CD4-positive, alpha-beta T cell treated with Interferon alpha-2 for 1 hour (primary cell): ENCODE measurements at regions not wholly inside any gene's neighbourhood (a gene's known extent, or its start where the extent isn't known, plus 50 kb on each side); places are given as distances from the start of the nearest gene placed in this dataset.

Experiments
- DNase-seq, 2 donors: peaks; one replicate each; pipeline ENCODE4 v3.0.0-alpha.2; 2020 to 2022

DNA sequence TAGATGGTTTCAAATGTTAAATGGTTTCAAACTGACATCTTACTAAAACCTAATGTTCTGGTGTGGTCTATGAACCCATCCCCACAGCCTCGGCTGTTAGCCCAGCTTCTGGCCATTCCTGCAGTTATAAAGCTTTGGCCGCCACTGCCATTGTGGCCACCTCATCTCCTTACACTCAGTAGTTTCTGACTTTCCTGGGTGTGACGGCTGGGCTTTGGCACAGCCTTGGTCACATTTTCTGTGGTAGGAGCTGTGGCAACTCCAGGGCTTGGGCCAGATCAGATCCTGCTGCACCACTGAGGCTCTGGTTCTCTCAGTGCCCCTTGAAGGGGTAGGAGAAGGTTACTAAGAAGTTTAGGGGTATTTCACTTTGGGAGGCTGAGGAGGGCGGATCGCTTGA, 84.2 kb upstream of the STXBP6 start:
- no peak for DNase-seq

DNA sequence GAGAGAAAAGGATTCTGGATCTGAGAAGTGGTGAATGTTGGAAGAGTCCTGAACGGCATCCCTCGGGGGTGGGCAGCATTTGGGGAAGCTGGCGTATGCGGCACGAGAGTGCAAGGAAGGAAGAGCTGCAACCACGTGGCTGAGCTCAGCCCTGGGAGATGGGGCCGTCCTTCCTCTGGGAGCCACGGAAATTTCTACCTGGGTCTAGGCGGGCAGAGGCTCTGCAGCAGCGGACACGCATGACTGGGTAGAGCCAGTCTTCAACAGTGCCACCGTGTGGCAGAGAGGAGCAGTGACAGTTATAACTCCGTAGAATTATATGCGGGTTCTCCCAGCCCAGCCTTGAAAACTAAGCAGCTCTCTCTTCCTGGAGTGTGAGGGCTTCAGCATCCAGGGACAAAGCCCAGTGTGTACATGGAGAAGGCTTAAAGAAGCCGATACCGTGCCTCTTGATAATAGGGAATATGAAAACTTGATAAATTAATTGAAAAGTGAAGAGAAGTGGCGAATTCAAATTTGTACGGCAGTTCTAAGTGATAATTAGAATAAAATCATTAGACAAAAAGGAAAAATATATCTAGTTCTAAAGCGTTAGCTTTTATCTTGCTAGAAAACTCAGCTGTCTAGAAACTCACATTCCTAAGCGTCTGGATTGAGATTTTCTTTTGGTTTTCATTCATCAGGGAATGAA, 82.9 kb upstream of the STXBP6 start:
- DNase-seq = peak; percentile 38 to 54

DNA sequence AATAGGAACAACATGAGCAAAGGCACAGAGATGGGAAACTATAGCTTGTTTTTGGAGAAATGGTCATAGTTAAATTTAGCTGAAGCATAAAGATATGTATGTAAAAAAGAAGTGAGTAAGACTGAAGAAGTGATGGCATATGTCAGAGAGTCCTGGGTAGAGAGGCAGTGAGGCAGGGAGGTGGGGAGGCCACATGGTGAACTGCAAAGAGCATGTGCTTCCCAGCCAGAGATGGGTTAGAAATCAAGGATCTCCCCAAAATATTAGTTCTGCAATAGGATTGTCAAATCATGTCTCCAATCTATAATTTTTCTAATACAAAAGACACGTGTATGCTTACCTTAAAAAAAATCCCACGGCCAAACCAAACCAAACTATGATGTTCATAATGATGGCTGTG, 82.1 kb upstream of the STXBP6 start:
- DNase-seq = no peak

- DNase-seq = no peak
Observed at GRCh38 chr14:25122843-25123242, 72.9 kb upstream of the STXBP6 start.

GRCh38 chr14:25122211-25122610, 72.3 kb upstream of the STXBP6 start:
- DNase-seq = no peak

GRCh38 chr14:25121337-25122129, 71.6 kb upstream of the STXBP6 start:
- no peak for DNase-seq

GRCh38 chr14:25120261-25120660, 70.3 kb upstream of the STXBP6 start:
- no peak for DNase-seq

GRCh38 chr14:25118671-25119070, 68.7 kb upstream of the STXBP6 start:
- DNase-seq = no peak

DNA sequence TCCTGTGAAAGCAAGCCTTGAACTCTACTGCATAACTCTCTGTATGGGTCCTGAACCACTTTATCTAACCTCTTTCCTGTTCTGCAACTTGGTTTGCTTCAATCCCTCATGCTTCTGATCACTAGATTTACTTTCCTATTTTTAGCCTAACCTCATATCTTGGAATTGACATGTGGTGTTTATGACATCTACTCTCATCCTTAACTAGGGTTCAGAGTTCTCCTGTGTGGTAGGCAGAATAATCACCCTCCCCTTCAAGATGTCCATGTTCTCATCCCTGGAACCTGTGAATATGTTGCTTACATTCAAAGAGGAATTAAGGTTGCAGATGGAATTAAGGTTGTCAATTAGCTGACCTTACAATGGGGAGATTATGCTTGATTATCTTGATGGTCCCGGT, 67.4 kb upstream of the STXBP6 start:
- no peak for DNase-seq

- no peak for DNase-seq
Observed at GRCh38 chr14:25116607-25117006, 66.7 kb upstream of the STXBP6 start.

DNA sequence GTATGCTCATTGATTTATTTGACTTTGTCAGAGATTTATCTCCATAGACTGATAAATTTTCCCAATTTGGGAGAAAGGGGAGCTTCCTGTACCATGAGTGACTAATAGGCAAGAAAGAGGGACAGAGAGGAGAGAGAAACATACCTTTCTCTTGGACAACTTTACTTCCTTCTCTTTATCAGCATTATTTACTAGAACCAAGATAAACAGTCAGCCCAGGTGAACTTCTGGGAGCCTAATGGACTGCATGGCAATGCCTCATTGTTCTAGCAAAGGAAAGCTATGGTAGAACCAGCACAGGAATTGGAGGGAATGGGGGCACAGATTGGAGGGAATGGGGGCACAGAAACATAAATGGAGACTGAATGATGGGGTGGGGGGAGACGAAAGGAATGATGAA, 63.4 kb upstream of the STXBP6 start:
- DNase-seq = no peak

DNA sequence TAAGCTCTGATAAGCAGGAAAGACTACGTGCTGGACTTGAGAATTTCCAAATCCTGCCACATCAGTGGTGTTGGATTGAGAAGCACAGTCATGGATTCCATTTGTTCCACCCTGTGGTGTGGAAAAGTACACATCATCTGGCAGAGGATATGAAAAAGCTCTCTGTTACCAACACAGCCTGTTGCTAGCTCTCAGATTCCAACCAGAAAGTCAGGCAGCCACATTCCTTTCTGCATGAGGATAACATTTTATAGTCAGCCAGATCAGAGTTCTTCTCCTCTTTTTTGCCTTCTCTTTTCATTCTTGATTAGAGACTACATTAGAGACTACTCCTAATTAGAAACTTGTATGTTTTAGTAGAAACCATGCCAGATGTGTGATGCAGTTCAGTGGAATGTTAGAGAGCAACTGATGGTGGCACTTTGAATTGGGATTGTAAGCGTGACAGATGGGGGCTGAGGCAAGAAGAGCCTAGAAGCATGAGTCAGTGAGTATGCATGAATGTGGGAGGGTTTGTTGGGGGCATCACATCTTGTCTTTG, 61.2 kb upstream of the STXBP6 start:
- no peak for DNase-seq

DNA sequence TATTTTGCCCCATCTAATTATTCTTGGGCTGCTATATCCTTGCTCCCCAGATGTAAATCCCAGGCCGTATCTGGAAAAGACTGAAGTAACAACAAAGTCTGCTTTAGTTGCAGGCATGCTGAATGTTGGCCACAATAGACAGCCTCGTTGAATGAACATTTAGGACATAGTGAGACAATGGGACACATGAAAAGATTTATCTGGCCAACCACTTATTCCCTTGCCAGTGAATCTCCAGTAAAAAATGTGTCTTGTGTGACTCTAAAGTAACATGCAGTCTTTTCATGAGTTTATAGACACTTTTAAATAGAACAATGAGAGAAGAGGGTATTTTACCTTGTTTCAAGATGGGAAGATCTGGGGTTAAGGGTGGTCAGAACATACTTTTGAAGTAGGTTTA, 60.2 kb upstream of the STXBP6 start:
- DNase-seq = no peak

DNA sequence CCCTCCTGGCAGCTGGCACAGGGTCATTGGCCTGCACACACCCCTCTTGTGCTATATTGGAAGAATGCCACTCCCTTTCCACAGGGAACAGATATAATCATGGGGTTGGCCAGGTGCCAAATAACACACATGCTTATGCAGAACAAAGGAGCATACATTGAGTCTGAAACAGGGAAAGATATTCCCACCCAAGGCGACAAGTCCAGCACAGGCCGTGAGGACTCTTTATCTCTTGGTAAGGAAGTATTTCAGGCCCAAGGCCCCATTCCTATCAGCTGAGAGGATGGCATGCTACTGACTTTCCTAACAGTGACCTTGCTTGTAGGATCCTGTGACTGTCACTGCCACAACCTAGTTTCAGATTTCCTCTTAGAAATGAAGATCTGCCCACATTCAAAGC, 59.0 kb upstream of the STXBP6 start:
- DNase-seq = no peak

GRCh38 chr14:25108291-25108690, 58.3 kb upstream of the STXBP6 start:
- no peak for DNase-seq

GRCh38 chr14:25103820-25104219, 53.9 kb upstream of the STXBP6 start:
- DNase-seq = no peak

DNA sequence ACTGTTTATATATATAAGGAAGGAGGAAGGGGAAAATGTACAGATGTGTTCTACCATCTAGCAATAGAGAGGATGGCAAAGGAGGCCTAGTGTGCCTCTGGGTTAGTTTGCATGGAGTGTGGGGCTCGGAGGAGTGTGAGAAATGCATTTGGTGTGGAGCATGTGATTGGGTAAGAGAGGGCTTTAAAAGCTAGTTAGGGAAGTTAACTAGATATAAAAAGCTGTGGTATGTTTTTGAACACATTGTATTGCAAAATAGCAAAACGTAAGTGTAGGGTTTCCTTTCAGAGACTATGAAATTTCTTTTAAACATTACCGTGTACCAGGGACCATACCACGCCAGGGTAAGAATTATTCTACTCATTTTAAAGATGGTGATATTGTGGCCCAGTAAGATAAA, 53.3 kb upstream of the STXBP6 start:
- DNase-seq = no peak

GRCh38 chr14:25102788-25103187, 52.8 kb upstream of the STXBP6 start:
- DNase-seq = no peak

- no peak for DNase-seq
Observed at GRCh38 chr14:25101276-25101675, 51.3 kb upstream of the STXBP6 start.
